H1 (cell line): ENCODE measurements at regions not wholly inside any gene's neighbourhood (a gene's known extent, or its start where the extent isn't known, plus 50 kb on each side); places are given as distances from the start of the nearest gene placed in this dataset.

Experiments used
- CTCF ChIA-PET: fragments of 300-600 bp; sonication (Branson Sonifier 250); formaldehyde crosslinking; loops from one replicate; lab custom pipeline; 2021; ENCODE audit not compliant: partially characterized antibody; lab: Charles Lee
- POLR2A ChIA-PET: fragments of 300-600 bp; sonication (Branson Sonifier 250); formaldehyde crosslinking; loops from one replicate; lab custom pipeline; 2021; ENCODE audit warnings: inconsistent platforms; ENCODE audit not compliant: partially characterized antibody; lab: Charles Lee
- DNase-seq, 2 experiments: peaks; one replicate each; pipeline versions ENCODE4 v3.0.0 to v3.0.0-alpha.2; 2010 to 2022; ENCODE audit warnings: low spot score in 2 of 2, low read depth in 1 of 2, mixed read lengths in 1 of 2
- FAIRE-seq: peaks from 2 replicates; lab custom pipeline; 2011; peaks lifted over from hg19 to GRCh38; lab: Jason Lieb, UNC
- H2AFZ ChIP-seq: 2 replicates; pipeline ENCODE4 v1.8.1; 2012; ENCODE audit warnings: low read length, inconsistent platforms
- H2AK5ac ChIP-seq: 2 replicates; pipeline ENCODE4 v1.6.1; 2013; ENCODE audit warnings: low read depth, low read length
- H2BK120ac ChIP-seq: replicated peaks from 2 replicates; pipeline ENCODE3; 2013; ENCODE audit warnings: low read depth, low read length, inconsistent platforms
- H2BK12ac ChIP-seq: 2 replicates; pipeline ENCODE4 v1.6.1; 2013; ENCODE audit warnings: low read depth, low read length
- H2BK15ac ChIP-seq: 2 replicates; pipeline ENCODE4 v1.6.1; 2013; ENCODE audit warnings: low read length
- H2BK20ac ChIP-seq: 2 replicates; pipeline ENCODE4 v1.6.1; 2013; ENCODE audit warnings: low read length
- H2BK5ac ChIP-seq: 2 replicates; pipeline ENCODE4 v1.6.1; 2013; ENCODE audit warnings: low read depth, low read length
- H3K14ac ChIP-seq: 2 replicates; pipeline ENCODE4 v1.6.1; 2013; ENCODE audit warnings: inconsistent platforms; ENCODE audit not compliant: insufficient read length
- H3K18ac ChIP-seq: 2 replicates; pipeline ENCODE4 v1.6.1; 2013; ENCODE audit warnings: low read length; ENCODE audit errors: extremely low read depth
- H3K23ac ChIP-seq: 2 replicates; pipeline ENCODE4 v1.6.1; 2013; ENCODE audit warnings: inconsistent platforms; ENCODE audit not compliant: insufficient read length
- H3K23me2 ChIP-seq: 2 replicates; pipeline ENCODE4 v1.6.1; 2013; ENCODE audit warnings: low read depth, low read length
- H3K27ac ChIP-seq: 2 replicates; pipeline ENCODE4 v1.6.1; 2011; ENCODE audit warnings: low read depth, low read length, inconsistent platforms
- H3K27me3 ChIP-seq, 4 experiments: replicated peaks in 1 of 4; 1 replicate in 1 of 4; 2 replicates in 3 of 4; pipeline versions ENCODE4 v1.6.1 to v1.8.1; 2011 to 2013; ENCODE audit warnings: low read length in 3 of 4, mild to moderate bottlenecking in 3 of 4, inconsistent platforms in 2 of 4, mixed read lengths in 2 of 4, moderate library complexity in 1 of 4; ENCODE audit not compliant: control insufficient read depth in 3 of 4, insufficient read depth in 3 of 4; ENCODE audit errors: extremely low read depth in 1 of 4
- H3K36me3 ChIP-seq, 4 experiments: 2 replicates each; pipeline versions ENCODE4 v1.6.1 to v1.8.1; 2011 to 2013; ENCODE audit warnings: mild to moderate bottlenecking in 4 of 4, low read length in 3 of 4, moderate library complexity in 2 of 4, control low read depth in 1 of 4, inconsistent platforms in 1 of 4; ENCODE audit not compliant: insufficient read depth in 4 of 4, control insufficient read depth in 2 of 4
- H3K4ac ChIP-seq: replicated peaks from 2 replicates; pipeline ENCODE3; 2013; ENCODE audit warnings: low read length, low read depth, mixed read lengths, inconsistent platforms; ENCODE audit not compliant: insufficient read length
- H3K4me1 ChIP-seq, 4 experiments: replicated peaks in 1 of 4; 1 replicate in 1 of 4; 2 replicates in 3 of 4; pipeline versions ENCODE4 v1.6.1 to v1.8.1; 2011 to 2013; ENCODE audit warnings: low read length in 3 of 4, inconsistent platforms in 2 of 4, mixed read lengths in 1 of 4; ENCODE audit not compliant: insufficient read depth in 4 of 4, control insufficient read depth in 3 of 4
- H3K4me2 ChIP-seq, 2 experiments: 2 replicates each; pipeline versions ENCODE4 v1.6.1 to v1.8.1; 2011 to 2013; ENCODE audit warnings: low read depth in 2 of 2, low read length in 2 of 2, control low read depth in 1 of 2, inconsistent platforms in 1 of 2, mild to moderate bottlenecking in 1 of 2; ENCODE audit not compliant: insufficient read depth in 1 of 2
- H3K4me3 ChIP-seq, 4 experiments: fragments of 200-600, 300-600 bp in 1 of 4; sonication (generic), shearing (Covaris generic), sonication (Bioruptor Twin) in 1 of 4; 2 replicates each; pipeline versions ENCODE4 v1.5.1 to v1.8.1; 2011 to 2016; ENCODE audit warnings: low read length in 4 of 4, low read depth in 3 of 4, control low read depth in 2 of 4, inconsistent platforms in 2 of 4, mild to moderate bottlenecking in 2 of 4, mixed read lengths in 1 of 4, moderate library complexity in 1 of 4; ENCODE audit not compliant: insufficient read depth in 2 of 4; ENCODE audit errors: extremely low read depth in 1 of 4
- H3K56ac ChIP-seq: replicated peaks from 2 replicates; pipeline ENCODE3; 2013; ENCODE audit warnings: low read depth, mild to moderate bottlenecking, mixed read lengths, low read length, inconsistent platforms; ENCODE audit not compliant: insufficient read length
- H3K79me1 ChIP-seq: 2 replicates; pipeline ENCODE4 v1.6.1; 2013; ENCODE audit warnings: low read depth, low read length, control low read depth
- H3K79me2 ChIP-seq, 2 experiments: 2 replicates each; pipeline versions ENCODE4 v1.6.1 to v1.8.1; 2012 to 2013; ENCODE audit warnings: low read length in 2 of 2, mild to moderate bottlenecking in 2 of 2, inconsistent platforms in 1 of 2; ENCODE audit not compliant: insufficient read depth in 2 of 2, control insufficient read depth in 1 of 2
- H3K9ac ChIP-seq, 4 experiments: replicated peaks in 1 of 4; 1 replicate in 1 of 4; 2 replicates in 3 of 4; pipeline versions ENCODE4 v1.6.1 to v1.8.1; 2011 to 2013; ENCODE audit warnings: low read depth in 3 of 4, low read length in 3 of 4, control low read depth in 2 of 4, mild to moderate bottlenecking in 2 of 4, moderate library complexity in 2 of 4, inconsistent platforms in 1 of 4; ENCODE audit errors: extremely low read depth in 1 of 4
- H3K9me3 ChIP-seq, 2 experiments: 2 replicates each; pipeline versions ENCODE4 v1.6.1 to v1.8.1; 2012 to 2013; ENCODE audit warnings: mild to moderate bottlenecking in 2 of 2, moderate library complexity in 2 of 2, control low read depth in 1 of 2, inconsistent platforms in 1 of 2, low read depth in 1 of 2, low read length in 1 of 2, mixed read lengths in 1 of 2; ENCODE audit not compliant: insufficient read depth in 2 of 2
- H4K20me1 ChIP-seq, 2 experiments: replicated peaks in 1 of 2; 2 replicates each; pipeline versions ENCODE3 to v1.8.1; 2011 to 2013; ENCODE audit warnings: inconsistent platforms in 2 of 2, low read length in 2 of 2, mild to moderate bottlenecking in 1 of 2; ENCODE audit not compliant: insufficient read depth in 2 of 2, control insufficient read depth in 1 of 2
- H4K5ac ChIP-seq: 2 replicates; pipeline ENCODE4 v1.6.1; 2013; ENCODE audit warnings: low read length, low read depth, mixed read lengths, inconsistent platforms; ENCODE audit not compliant: insufficient read length
- H4K8ac ChIP-seq: 2 replicates; pipeline ENCODE4 v1.8.0; 2013; ENCODE audit warnings: mild to moderate bottlenecking, moderate library complexity, low read length, inconsistent platforms; ENCODE audit not compliant: insufficient read depth; ENCODE audit errors: extremely low read depth
- H4K91ac ChIP-seq: replicated peaks from 2 replicates; pipeline ENCODE3; 2013; ENCODE audit warnings: low read length, mixed read lengths, inconsistent platforms; ENCODE audit not compliant: insufficient read length
- CTCF ChIP-seq, 3 experiments: IDR thresholded peaks; 1 replicate in 2 of 3; 2 replicates in 1 of 3; pipeline versions ENCODE4 v1.5.1 to v1.6.1; 2011; ENCODE audit warnings: low read length in 3 of 3, mild to moderate bottlenecking in 3 of 3, inconsistent platforms in 2 of 3, low read depth in 1 of 3, moderate library complexity in 1 of 3; ENCODE audit not compliant: insufficient read depth in 1 of 3; ENCODE audit errors: control extremely low read depth in 1 of 3
- EGR1 ChIP-seq: IDR thresholded peaks from 2 replicates; pipeline ENCODE4 v1.6.1; 2011; ENCODE audit warnings: low read depth, low read length, borderline replicate concordance
- GABPA ChIP-seq: IDR thresholded peaks from 2 replicates; pipeline ENCODE4 v1.6.1; 2011; ENCODE audit warnings: mild to moderate bottlenecking, low read length, moderate library complexity, borderline replicate concordance; ENCODE audit not compliant: insufficient read depth
- HDAC2 ChIP-seq, 2 experiments: fragments of 300-600 bp in 1 of 2; sonication (generic) in 1 of 2; IDR thresholded peaks; 2 replicates each; pipeline ENCODE4 v1.6.1; 2011 to 2012; ENCODE audit warnings: low read depth in 2 of 2, low read length in 2 of 2, mild to moderate bottlenecking in 2 of 2, moderate library complexity in 2 of 2, borderline replicate concordance in 1 of 2, inconsistent platforms in 1 of 2
- SP2 ChIP-seq: IDR thresholded peaks from 2 replicates; pipeline ENCODE4 v1.6.1; 2012; ENCODE audit warnings: mild to moderate bottlenecking, low read length, inconsistent platforms
- SRF ChIP-seq: IDR thresholded peaks from 2 replicates; pipeline ENCODE4 v1.6.1; 2011; ENCODE audit warnings: mild to moderate bottlenecking, low read depth, low read length, moderate library complexity
- WGBS, 2 experiments: shearing (Covaris generic) in 1 of 2; methylation state at CpG; one replicate each; pipeline versions ENCODE4 v1.1.6 to v1.1.7; 2013 to 2015; ENCODE audit warnings: low lambda C conversion rate in 2 of 2, mixed read lengths in 2 of 2, inconsistent platforms in 1 of 2, low coverage in 1 of 2, missing lambda C conversion rate in 1 of 2; ENCODE audit not compliant: insufficient replicate concordance in 2 of 2, insufficient coverage in 1 of 2, insufficient read length in 1 of 2; ENCODE audit errors: extremely low coverage in 1 of 2, missing lambda C conversion rate in 1 of 2; 5-methylcytosine and 5-hydroxymethylcytosine counted together

- Histone ChIP-seq H3K9me3 (no peaks in the 10 kb centered on the region), H3K56ac (no peak overlapping the region), H3K23me2 (no peaks in the 10 kb centered on the region), H3K23ac (no peak overlapping the region), H3K79me1 (no peaks in the 10 kb centered on the region), H4K20me1 (no peaks in the 10 kb centered on the region), H2BK20ac (no peak overlapping the region), H3K4me1 (no peaks in the 10 kb centered on the region), H3K27ac (no peak overlapping the region), H3K18ac (no peak overlapping the region), H3K9ac (no peak overlapping the region), H2BK120ac (no peak overlapping the region), H3K14ac (no peak overlapping the region), H3K79me2 (no peaks in the 10 kb centered on the region), H4K5ac (no peak overlapping the region), H4K91ac (no peak overlapping the region), H3K36me3 (no peaks in the 10 kb centered on the region), H3K4ac (no peak overlapping the region), H2BK5ac (no peak overlapping the region), H2BK15ac (no peak overlapping the region), H3K27me3 (no peaks in the 10 kb centered on the region; a peak in 1 of 7 replicates), H4K8ac (no peak overlapping the region), H3K4me2 (no peak overlapping the region), H2AK5ac (no peak overlapping the region), H2AFZ (peak overlapping the region; percentile 70; the same call in 1 of the 2 replicates), H2BK12ac (no peak overlapping the region), H3K4me3 (no peak overlapping the region)
- CTCF ChIA-PET: interaction anchor here (0.7 kb wide), 1 partner anchor 82 kb away, joined by 3 read pairs; no protein-coding TSS in a partner anchor
- FAIRE-seq (no peak), DNase-seq (no peak)
- WGBS, 2 experiments: 82% methylated on average over 5 of the region's 5 CpGs; no CpG with 5 or more reads in 1 of the 2 experiments
- POLR2A ChIA-PET: no interaction called here
- TF ChIP-seq SRF: no peak
- no peak for TF ChIP-seq GABPA
- no peak for TF ChIP-seq HDAC2 (IDR thresholded peaks at IDR 0.05; ENCODE audit: borderline replicate concordance in 1 of 2, low read depth in 2 of 2, low read length in 2 of 2)
- no peak for TF ChIP-seq SP2
- no peak for TF ChIP-seq EGR1
- TF ChIP-seq CTCF (IDR thresholded peaks at IDR 0.05; ENCODE audit: control extremely low read depth in 1 of 3, insufficient read depth in 1 of 3, low read depth in 1 of 3, low read length in 3 of 3): no peak
Measured at GRCh38 chr15:26013981-26014380, 150.9 kb upstream of the ATP10A start.
